HCT116 (cell line): ENCODE measurements at regions not wholly inside any gene's neighbourhood (a gene's known extent, or its start where the extent isn't known, plus 50 kb on each side); places are given as distances from the start of the nearest gene placed in this dataset.

Experiments used
- ATAC-seq: fragments of 200-7000 bp; cut with Tn5 transposase; 2 replicates; pipeline ENCODE4 v1.9.1; 2020; ENCODE audit warnings: mild to moderate bottlenecking, moderate library complexity
- BruUV-seq: library from RNA; stranded (reverse); fragments of 400-500 nt; replicated peaks from 2 replicates; lab custom pipeline; 2021; lab: Mats Ljungman, UMichigan
- CTCF ChIA-PET: fragments of 300-600 bp; sonication (Branson Sonifier 250); formaldehyde crosslinking; loops from one replicate; lab custom pipeline; 2021; ENCODE audit warnings: antibody characterized with exemption; lab: Charles Lee
- POLR2A ChIA-PET: fragments of 300-600, 350-600 bp; sonication (Branson Sonifier 250); formaldehyde crosslinking; loops from one replicate; lab custom pipeline; 2021; ENCODE audit warnings: antibody characterized with exemption; lab: Charles Lee
- RAD21 ChIA-PET, 2 experiments: fragments of 300-600 bp; sonication (Branson Sonifier 250); formaldehyde crosslinking; loops; one replicate each; lab custom pipeline; 2023; ENCODE audit warnings: low total read pairs in 2 of 2; ENCODE audit not compliant: uncharacterized antibody in 2 of 2, unreplicated experiment in 2 of 2, low non-redundant PET in 1 of 2; lab: Charles Lee
- DNase-seq: peaks from one replicate; pipeline ENCODE4 v3.0.0-alpha.2; 2010; ENCODE audit warnings: low read depth, low spot score
- H2AFZ ChIP-seq: fragments of 200-600 bp; shearing (Covaris generic), sonication (generic); 2 replicates; pipeline ENCODE4 v1.6.1; 2017; ENCODE audit warnings: low read depth, mixed run types, mixed read lengths, antibody characterized with exemption, low read length; ENCODE audit not compliant: poor library complexity, severe bottlenecking
- H3K27ac ChIP-seq: 2 replicates; pipeline ENCODE4 v1.5.1; 2012; ENCODE audit warnings: low read depth, low read length
- H3K27me3 ChIP-seq: fragments of 200-600 bp; sonication (generic); 2 replicates; pipeline ENCODE4 v1.6.1; 2016; ENCODE audit warnings: mixed run types, low read length, mixed read lengths; ENCODE audit not compliant: insufficient read depth
- H3K36me3 ChIP-seq, 2 experiments: fragments of 200-500 bp in 1 of 2; fragments of 200-600 bp in 1 of 2; sonication (Bioruptor generic) in 1 of 2; sonication (generic) in 1 of 2; 2 replicates each; pipeline versions ENCODE4 v1.5.1 to v1.6.1; 2014 to 2016; ENCODE audit warnings: low read length in 2 of 2, inconsistent platforms in 1 of 2, mixed read lengths in 1 of 2, mixed run types in 1 of 2; ENCODE audit not compliant: insufficient read depth in 2 of 2, control insufficient read depth in 1 of 2
- H3K4me1 ChIP-seq, 2 experiments: fragments of 200-600 bp in 1 of 2; sonication (generic) in 1 of 2; 2 replicates each; pipeline versions ENCODE4 v1.5.1 to v1.6.1; 2012 to 2017; ENCODE audit warnings: low read length in 2 of 2, inconsistent platforms in 1 of 2, mild to moderate bottlenecking in 1 of 2, mixed read lengths in 1 of 2, mixed run types in 1 of 2, moderate library complexity in 1 of 2; ENCODE audit not compliant: insufficient read depth in 2 of 2, control insufficient read depth in 1 of 2
- H3K4me2 ChIP-seq: fragments of 200-600 bp; sonication (generic); 2 replicates; pipeline ENCODE4 v1.6.1; 2017; ENCODE audit warnings: mixed run types, low read length, mixed read lengths
- H3K4me3 ChIP-seq, 2 experiments: fragments of 200-600 bp in 1 of 2; sonication (generic) in 1 of 2; replicated peaks in 1 of 2; 2 replicates each; pipeline ENCODE4 v1.5.1; 2011 to 2016; ENCODE audit warnings: low read length in 2 of 2, control low read depth in 1 of 2, low read depth in 1 of 2, mild to moderate bottlenecking in 1 of 2, mixed read lengths in 1 of 2, mixed run types in 1 of 2
- H3K79me2 ChIP-seq: fragments of 200-600 bp; sonication (generic); 2 replicates; pipeline ENCODE4 v1.6.1; 2017; ENCODE audit warnings: mild to moderate bottlenecking, mixed run types, low read length, moderate library complexity, mixed read lengths; ENCODE audit not compliant: insufficient read depth
- H3K9ac ChIP-seq: fragments of 200-600 bp; sonication (generic); 2 replicates; pipeline ENCODE4 v1.6.1; 2016; ENCODE audit warnings: low read length, mixed read lengths
- H3K9me2 ChIP-seq: fragments of 200-600 bp; sonication (generic), shearing (Covaris generic); 2 replicates; pipeline ENCODE4 v1.6.1; 2017; ENCODE audit warnings: mixed run types, mild to moderate bottlenecking, moderate library complexity; ENCODE audit not compliant: insufficient read depth
- H3K9me3 ChIP-seq, 2 experiments: fragments of 200-500 bp in 1 of 2; fragments of 200-600 bp in 1 of 2; sonication (Bioruptor generic) in 1 of 2; sonication (generic) in 1 of 2; 2 replicates each; pipeline ENCODE4 v1.6.1; 2014 to 2017; ENCODE audit warnings: low read length in 2 of 2, mixed read lengths in 2 of 2, inconsistent platforms in 1 of 2, low read depth in 1 of 2, mild to moderate bottlenecking in 1 of 2, mixed run types in 1 of 2, moderate library complexity in 1 of 2; ENCODE audit not compliant: control insufficient read depth in 1 of 2, insufficient read depth in 1 of 2
- H4K20me1 ChIP-seq: fragments of 200-600 bp; sonication (generic), shearing (Covaris generic); 2 replicates; pipeline ENCODE4 v1.6.1; 2017; ENCODE audit warnings: mixed run types, mild to moderate bottlenecking, moderate library complexity; ENCODE audit not compliant: insufficient read depth
- ATF3 ChIP-seq: IDR thresholded peaks from 2 replicates; pipeline ENCODE4 v1.6.1; 2012
- CBX3 ChIP-seq: IDR thresholded peaks from 2 replicates; pipeline ENCODE4 v1.6.1; 2012; ENCODE audit warnings: low read depth
- CEBPB ChIP-seq: IDR thresholded peaks from 2 replicates; pipeline ENCODE4 v1.6.1; 2012; ENCODE audit warnings: low read depth
- CTCF ChIP-seq, 3 experiments: fragments of 200-600 bp in 1 of 3; sonication (generic) in 1 of 3; IDR thresholded peaks in 2 of 3; conservative IDR thresholded peaks in 1 of 3; 2 replicates each; pipeline ENCODE4 v1.5.1; 2012 to 2017; ENCODE audit warnings: low read depth in 2 of 3, low read length in 2 of 3, antibody characterized with exemption in 1 of 3, borderline replicate concordance in 1 of 3, control low read depth in 1 of 3, mild to moderate bottlenecking in 1 of 3, mixed read lengths in 1 of 3, mixed run types in 1 of 3, moderate library complexity in 1 of 3; ENCODE audit not compliant: insufficient read depth in 1 of 3
- JUND ChIP-seq: IDR thresholded peaks from 2 replicates; pipeline ENCODE4 v1.6.1; 2012
- MAX ChIP-seq: IDR thresholded peaks from 2 replicates; pipeline ENCODE4 v1.6.1; 2012
- POLR2A ChIP-seq: IDR thresholded peaks from 2 replicates; pipeline ENCODE4 v1.7.0; 2011; ENCODE audit warnings: borderline replicate concordance; ENCODE audit not compliant: insufficient read depth, insufficient read length; ENCODE audit errors: extremely low read depth
- RAD21 ChIP-seq: IDR thresholded peaks from 2 replicates; pipeline ENCODE4 v1.6.1; 2012; ENCODE audit warnings: low read depth, mild to moderate bottlenecking
- REST ChIP-seq: IDR thresholded peaks from 2 replicates; pipeline ENCODE4 v1.6.1; 2012; ENCODE audit warnings: low read depth
- SRF ChIP-seq: IDR thresholded peaks from 2 replicates; pipeline ENCODE4 v1.6.1; 2012; ENCODE audit warnings: low read depth
- TCF7L2 ChIP-seq: IDR thresholded peaks from 2 replicates; pipeline ENCODE4 v1.7.0; 2011; ENCODE audit warnings: borderline replicate concordance, inconsistent platforms; ENCODE audit not compliant: insufficient read depth, insufficient read length; ENCODE audit errors: extremely low read depth
- ZBTB33 ChIP-seq: IDR thresholded peaks from 2 replicates; pipeline ENCODE4 v1.6.1; 2011; ENCODE audit warnings: mild to moderate bottlenecking, low read length, moderate library complexity; ENCODE audit not compliant: insufficient replicate concordance; ENCODE audit errors: extremely low read depth
- intact Hi-C: fragments of 100-400 bp; cut with micrococcal nuclease; formaldehyde crosslinking; loops from 2 replicates; pipeline ENCODE4 v1.10.0; 2022

- TF ChIP-seq CBX3: no peak
- TF ChIP-seq ATF3: no peak
- no peak for TF ChIP-seq CEBPB
- TF ChIP-seq CTCF (IDR thresholded peaks at IDR 0.05 in 2 of 3, conservative IDR thresholded peaks at IDR 0.05 in 1 of 3; ENCODE audit: borderline replicate concordance in 1 of 3, insufficient read depth in 1 of 3, low read depth in 2 of 3, low read length in 2 of 3): peak; percentile 2 to 47 (median 16); a peak in 2 of 6 replicates
- TF ChIP-seq RAD21: peak; percentile 19; the same call in 1 of the 2 replicates
- TF ChIP-seq, all 23 proteins: peak for 2
- H3K79me2 ChIP-seq: peaks cover 11% of the 10 kb centered on the region
- no peak overlapping the region for H3K9ac ChIP-seq
- H3K4me3 ChIP-seq: no peak overlapping the region
- ChIA-PET POLR2A (no interaction called here), RAD21 (no interaction called here), CTCF (interaction anchor here (1.1 to 1.8 kb wide), 2 partner anchors 10 to 22 kb away, joined by 4 to 5 read pairs; no protein-coding TSS in a partner anchor)
- H3K27me3 ChIP-seq: no peaks in the 10 kb centered on the region
- H3K27ac ChIP-seq: no peak overlapping the region
- H2AFZ ChIP-seq: no peak overlapping the region
- no peaks in the 10 kb centered on the region for H3K9me3 ChIP-seq
- no peak for DNase-seq
- ATAC-seq: 0 out of 2 replicates have a peak, but pooled peaks have one; percentile 40
- peaks cover 7 to 16% of the 10 kb centered on the region in 2 experiments for H3K4me1 ChIP-seq
- no peaks in the 10 kb centered on the region for H4K20me1 ChIP-seq
- H3K4me2 ChIP-seq: no peak overlapping the region
- no TSS peak for BruUV-seq
- H3K36me3 ChIP-seq: no peaks in the 10 kb centered on the region
- intact Hi-C loops: no loop called here
- no peaks in the 10 kb centered on the region for H3K9me2 ChIP-seq
Measured at GRCh38 chr13:50189450-50189849, 174.2 kb downstream of the KCNRG start.

- no peak overlapping the region for H3K27ac ChIP-seq
- no peak overlapping the region for H3K4me2 ChIP-seq
- ChIA-PET CTCF (no interaction called here), RAD21 (no interaction called here), POLR2A (no interaction called here)
- no peaks in the 10 kb centered on the region for H3K9me3 ChIP-seq
- H3K79me2 ChIP-seq: peaks cover 11% of the 10 kb centered on the region
- intact Hi-C loops: no loop called here
- peaks cover 7 to 16% of the 10 kb centered on the region in 2 experiments for H3K4me1 ChIP-seq
- H3K4me3 ChIP-seq: no peak overlapping the region
- H3K27me3 ChIP-seq: no peaks in the 10 kb centered on the region
- no peaks in the 10 kb centered on the region for H4K20me1 ChIP-seq
- no TSS peak for BruUV-seq
- DNase-seq: no peak
- H3K9ac ChIP-seq: no peak overlapping the region
- no peak for ATAC-seq
- H2AFZ ChIP-seq: no peak overlapping the region
- no peaks in the 10 kb centered on the region for H3K9me2 ChIP-seq
- no peaks in the 10 kb centered on the region for H3K36me3 ChIP-seq
- TF ChIP-seq REST: no peak
- TF ChIP-seq ZBTB33: no peak
- no peak for TF ChIP-seq MAX
- TF ChIP-seq JUND: no peak
- TF ChIP-seq POLR2A: no peak
- TF ChIP-seq SRF: no peak
- TF ChIP-seq TCF7L2: no peak
Measured at GRCh38 chr13:50191004-50191403, 175.8 kb downstream of the KCNRG start.
